ENCODE measurements at regions not wholly inside any gene's neighbourhood (a gene's known extent, or its start where the extent isn't known, plus 50 kb on each side); places are given as distances from the start of the nearest gene placed in this dataset.

- DNase-seq (ENCODE audit: low read depth, low spot score) = no peak
These were observed 1523.7 kb upstream of the ACVR2A start for GRCh38 chr2:146321175-146321574.

DNA sequence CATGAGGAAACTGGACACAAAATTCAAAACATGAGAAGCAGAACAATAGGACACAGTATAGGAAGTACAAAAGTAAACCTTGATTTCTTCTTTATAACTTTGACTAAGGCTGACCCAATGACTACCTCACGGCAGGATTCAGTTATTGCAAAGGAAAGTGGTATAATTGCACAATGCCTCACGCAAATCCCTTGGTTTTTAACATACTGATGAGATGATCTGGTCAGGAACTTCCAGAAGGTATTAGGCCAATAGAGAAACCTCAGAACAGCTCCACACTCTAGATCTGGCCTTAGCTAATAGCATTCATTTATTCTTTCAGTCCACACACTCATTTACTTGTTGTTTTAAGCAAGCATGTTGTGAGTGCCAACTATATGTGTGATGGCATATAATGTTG lies 1526.9 kb upstream of the ACVR2A start:
- no peak for DNase-seq (ENCODE audit: low read depth, low spot score)

GRCh38 chr2:146312899-146313298 lies 1531.9 kb upstream of the ACVR2A start:
- no peak for DNase-seq (ENCODE audit: low read depth, low spot score)

DNA sequence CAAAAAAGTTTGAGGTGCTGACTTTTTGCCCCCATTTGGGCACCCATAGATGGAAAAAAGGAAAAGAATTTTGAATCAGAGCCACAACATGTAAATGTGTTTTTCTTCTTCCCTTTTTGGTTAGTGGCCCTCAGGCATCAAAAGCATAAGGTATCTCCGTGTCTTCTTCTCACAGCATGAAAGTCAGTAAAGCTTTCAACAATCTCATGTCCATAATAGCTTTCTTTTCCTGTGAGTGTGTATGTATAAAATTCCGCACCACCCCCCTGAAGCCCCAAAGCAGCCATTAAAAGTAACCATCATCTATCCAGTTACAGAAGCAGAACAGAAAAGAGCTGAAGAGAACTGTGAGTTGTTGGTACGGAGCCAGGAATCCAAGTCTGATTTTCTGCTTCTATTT lies 1539.7 kb upstream of the ACVR2A start:
- no peak for DNase-seq (ENCODE audit: low read depth, low spot score)

DNA sequence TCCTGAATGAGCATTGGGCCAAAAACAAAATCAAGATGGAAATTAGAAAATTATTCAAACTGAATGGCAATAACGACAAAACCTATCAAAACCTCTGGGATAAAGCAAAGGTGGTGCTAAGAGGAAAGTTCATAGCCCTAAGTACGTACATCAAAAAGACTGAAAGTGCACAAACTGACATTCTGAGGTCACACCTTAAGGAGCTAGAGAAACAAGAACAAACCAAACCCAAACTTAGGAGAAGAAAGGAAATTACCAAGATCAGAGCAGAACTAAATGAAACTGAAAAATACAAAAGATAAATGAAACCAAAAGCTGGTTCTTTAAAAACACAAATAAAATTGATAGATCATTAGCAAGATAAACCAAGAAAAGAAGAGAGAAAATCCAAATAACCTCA lies 1543.5 kb upstream of the ACVR2A start:
- no peak for DNase-seq (ENCODE audit: low read depth, low spot score)

- no peak for DNase-seq (ENCODE audit: low read depth, low spot score)
These were observed 1549.7 kb upstream of the ACVR2A start for GRCh38 chr2:146295080-146295670.

DNA sequence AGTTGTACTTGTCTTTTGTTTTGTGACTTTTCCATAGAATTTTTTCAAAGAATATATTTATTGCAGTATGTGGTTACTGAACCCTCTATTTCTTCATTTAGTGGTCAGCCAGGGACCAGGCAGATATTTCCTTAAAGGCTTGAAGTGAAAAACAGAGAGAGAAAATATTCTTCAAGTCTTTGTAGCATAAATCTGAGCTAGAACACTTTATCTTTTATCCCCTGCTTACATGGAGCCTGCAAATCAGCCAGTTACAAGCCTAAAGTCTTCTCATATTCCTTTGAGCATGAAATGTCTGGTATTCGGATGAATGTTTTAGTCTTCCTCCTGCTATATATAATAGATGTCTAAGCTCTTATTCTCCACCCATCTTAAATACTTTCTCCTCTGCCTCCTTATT lies 1557.5 kb upstream of the ACVR2A start:
- no peak for DNase-seq (ENCODE audit: low read depth, low spot score)

- DNase-seq (ENCODE audit: low read depth, low spot score) = no peak
These were observed 1565.9 kb upstream of the ACVR2A start for GRCh38 chr2:146278881-146279280.

DNA sequence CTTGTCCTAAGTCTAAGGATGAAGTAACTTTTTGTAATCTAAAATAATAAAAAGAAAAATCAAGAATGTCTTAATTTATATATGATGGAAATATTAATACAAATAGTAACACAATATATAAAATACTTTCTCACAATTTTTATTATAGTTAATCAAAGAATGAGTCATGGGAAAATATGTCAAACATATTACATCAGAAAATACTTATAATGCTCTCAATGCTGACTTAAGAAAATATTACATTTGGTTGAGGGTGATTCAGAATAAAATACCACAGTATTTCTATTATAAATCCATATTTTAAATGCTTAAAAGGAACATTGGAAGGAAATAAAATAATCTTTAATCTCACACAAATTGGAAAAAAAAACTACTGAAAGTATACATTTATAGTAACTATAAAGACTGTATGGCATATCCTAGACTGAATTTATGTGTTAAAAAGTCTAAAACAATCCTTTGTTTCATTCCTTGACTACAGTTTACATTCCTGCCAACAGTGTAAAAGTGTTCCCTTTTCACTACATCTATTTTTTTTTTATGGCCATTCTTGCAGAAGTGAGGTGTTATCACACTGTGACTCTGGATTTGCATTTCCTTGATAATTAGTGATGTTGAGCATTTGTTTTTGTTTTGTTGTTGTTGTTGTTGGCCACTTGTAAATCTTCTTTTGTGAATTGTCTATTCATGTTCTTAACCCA lies 1573.5 kb upstream of the ACVR2A start:
- no peak for DNase-seq (ENCODE audit: low read depth, low spot score)

DNA sequence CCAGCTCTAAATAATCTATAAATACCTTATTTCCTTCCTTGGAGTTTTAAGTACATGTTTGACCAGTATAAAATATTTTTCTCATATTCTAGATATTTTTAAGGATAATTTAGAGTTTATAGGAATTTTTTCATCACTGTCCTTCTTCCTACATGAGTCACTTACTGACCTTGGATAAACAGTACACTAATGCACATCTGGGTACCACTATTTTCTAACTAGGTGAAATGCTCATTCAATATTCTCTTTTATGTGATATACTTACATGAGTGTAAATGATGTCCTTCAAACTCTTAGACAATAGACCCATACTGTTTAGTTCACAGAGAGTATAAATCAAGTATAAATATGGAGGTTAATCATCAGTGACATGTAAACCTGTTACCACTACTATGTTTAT lies 1574.2 kb upstream of the ACVR2A start:
- DNase-seq (ENCODE audit: low read depth, low spot score) = no peak

GRCh38 chr2:146267093-146267492 lies 1577.7 kb upstream of the ACVR2A start:
- DNase-seq (ENCODE audit: low read depth, low spot score) = no peak

- DNase-seq (ENCODE audit: low read depth, low spot score) = no peak
These were observed 1579.2 kb upstream of the ACVR2A start for GRCh38 chr2:146265656-146266055.

GRCh38 chr2:146262606-146263005 lies 1582.2 kb upstream of the ACVR2A start:
- no peak for DNase-seq (ENCODE audit: low read depth, low spot score)

DNA sequence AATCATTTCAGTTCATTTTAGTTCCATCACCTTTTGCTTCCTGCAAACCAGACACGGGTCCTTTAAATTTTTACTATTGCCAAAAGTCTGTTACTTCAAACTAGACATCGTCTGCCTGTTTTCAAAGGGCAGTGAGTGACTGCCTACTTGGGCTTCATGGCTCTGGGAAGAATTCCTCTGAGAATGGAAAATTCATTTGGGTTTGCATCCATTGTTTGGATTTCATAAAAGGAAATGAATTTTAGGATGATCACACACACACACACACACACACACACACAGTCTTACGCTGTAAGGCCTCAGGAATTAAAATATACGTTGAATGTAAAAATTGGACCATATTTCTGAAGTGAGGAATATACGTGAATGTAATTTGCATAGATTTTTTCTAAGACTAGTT lies 1584.3 kb upstream of the ACVR2A start:
- DNase-seq (ENCODE audit: low read depth, low spot score) = no peak

DNA sequence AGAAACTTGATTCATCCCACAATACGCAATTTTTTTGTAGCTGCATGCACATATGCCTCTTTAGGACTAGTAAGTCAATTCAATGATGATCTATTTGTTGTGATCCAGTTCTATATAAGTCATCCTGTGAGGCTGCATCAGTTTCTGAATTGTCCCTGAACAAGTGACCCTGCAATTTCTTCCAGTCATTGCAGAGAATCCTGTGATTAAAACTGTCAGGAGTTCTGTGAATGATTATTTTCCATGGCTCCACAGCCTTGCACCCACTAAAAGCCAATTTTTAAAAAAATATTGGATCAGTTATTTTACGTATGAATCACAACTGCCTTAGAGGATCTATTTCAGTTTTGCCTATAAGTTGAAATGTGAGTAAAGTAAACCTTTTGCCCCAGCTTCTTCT lies 1585.0 kb upstream of the ACVR2A start:
- DNase-seq (ENCODE audit: low read depth, low spot score) = no peak

GRCh38 chr2:146258071-146258470 lies 1586.8 kb upstream of the ACVR2A start:
- DNase-seq (ENCODE audit: low read depth, low spot score) = no peak

- no peak for DNase-seq (ENCODE audit: low read depth, low spot score)
These were observed 1592.7 kb upstream of the ACVR2A start for GRCh38 chr2:146252119-146252518.

DNA sequence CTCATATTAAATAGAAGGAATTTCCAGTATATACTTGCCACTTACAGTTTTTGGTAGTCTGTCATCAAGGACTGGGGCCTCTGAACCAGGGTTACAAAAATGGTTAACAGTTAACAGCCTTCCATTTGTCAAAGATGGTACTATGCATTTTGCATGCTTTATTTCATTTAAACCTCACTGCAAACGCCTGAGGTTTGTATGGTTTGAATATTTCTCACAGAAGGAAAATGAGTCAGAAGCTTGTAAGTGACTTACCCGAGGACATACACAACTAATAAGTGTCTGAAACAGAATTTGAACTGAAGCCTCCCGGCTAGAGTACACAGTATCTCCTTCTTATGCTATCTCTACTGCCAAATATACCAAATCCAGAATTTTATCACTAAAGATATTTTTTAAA lies 1593.5 kb upstream of the ACVR2A start:
- DNase-seq (ENCODE audit: low read depth, low spot score) = no peak

- no peak for DNase-seq (ENCODE audit: low read depth, low spot score)
These were observed 1597.9 kb upstream of the ACVR2A start for GRCh38 chr2:146246736-146247523.

- no peak for DNase-seq (ENCODE audit: low read depth, low spot score)
These were observed 1598.7 kb upstream of the ACVR2A start for GRCh38 chr2:146246002-146246735.

- DNase-seq (ENCODE audit: low read depth, low spot score) = no peak
These were observed 1600.0 kb upstream of the ACVR2A start for GRCh38 chr2:146244830-146245229.

GRCh38 chr2:146244131-146244530 lies 1600.7 kb upstream of the ACVR2A start:
- no peak for DNase-seq (ENCODE audit: low read depth, low spot score)
